Neural progenitor cell (in vitro differentiated cells): ENCODE measurements at regions not wholly inside any gene's neighbourhood (a gene's known extent, or its start where the extent isn't known, plus 50 kb on each side); places are given as distances from the start of the nearest gene placed in this dataset.

Experiments used
- EZH2 ChIP-seq: fragments of 200-600 bp; sonication (generic); IDR thresholded peaks from 2 replicates; pipeline ENCODE4 v1.6.1; 2017; ENCODE audit warnings: antibody characterized with exemption, mild to moderate bottlenecking, moderate library complexity
- EZH2phosphoT487 ChIP-seq: fragments of 200-600 bp; sonication (generic); IDR thresholded peaks from 2 replicates; pipeline ENCODE4 v1.6.1; 2017; ENCODE audit warnings: antibody characterized with exemption
- TF ChIP-seq, protein P1 (sequence below): fragments of 200-600 bp; sonication (generic); IDR thresholded peaks from 2 replicates; pipeline ENCODE4 v1.5.1; 2017; ENCODE audit warnings: antibody characterized with exemption, mild to moderate bottlenecking

DNA sequence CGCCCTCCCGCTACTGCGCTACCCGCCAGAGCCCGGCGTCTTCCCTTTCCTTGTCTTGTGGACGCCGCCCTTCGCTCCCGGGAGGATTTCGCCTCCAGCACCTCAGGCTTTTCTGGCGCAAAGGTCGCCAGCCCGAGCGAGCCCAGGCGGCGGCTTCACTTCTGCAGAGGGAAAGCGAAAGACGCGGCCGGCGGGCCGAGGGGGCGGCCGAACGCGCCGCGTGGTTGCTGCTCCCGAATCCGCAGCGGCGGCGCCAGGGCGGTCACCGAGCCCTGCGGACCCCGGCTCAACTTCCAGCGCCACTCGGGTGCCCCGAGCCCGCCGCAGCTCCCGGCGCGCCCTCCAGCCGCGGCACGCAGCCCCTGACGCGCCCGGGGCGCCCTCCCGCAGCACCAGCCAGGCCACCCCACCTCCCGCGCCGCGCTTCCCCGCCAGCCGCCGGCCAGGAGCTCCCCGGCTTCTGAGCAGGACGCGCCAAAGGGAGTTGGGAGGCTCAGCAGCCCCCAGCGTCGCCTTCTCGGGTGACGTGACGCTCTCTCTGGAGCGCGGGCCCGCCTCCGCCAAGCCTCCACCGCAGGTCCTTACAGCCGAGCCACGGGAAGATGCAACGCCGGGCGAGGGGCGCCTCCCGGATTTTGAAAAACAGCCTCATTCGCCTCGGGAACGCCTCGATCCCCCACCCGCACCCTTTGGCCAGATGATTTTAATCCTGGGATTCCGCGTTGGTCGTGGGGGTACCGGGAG lies 84.9 kb upstream of the EPB41L3 start:
- TF ChIP-seq, protein P1, sequence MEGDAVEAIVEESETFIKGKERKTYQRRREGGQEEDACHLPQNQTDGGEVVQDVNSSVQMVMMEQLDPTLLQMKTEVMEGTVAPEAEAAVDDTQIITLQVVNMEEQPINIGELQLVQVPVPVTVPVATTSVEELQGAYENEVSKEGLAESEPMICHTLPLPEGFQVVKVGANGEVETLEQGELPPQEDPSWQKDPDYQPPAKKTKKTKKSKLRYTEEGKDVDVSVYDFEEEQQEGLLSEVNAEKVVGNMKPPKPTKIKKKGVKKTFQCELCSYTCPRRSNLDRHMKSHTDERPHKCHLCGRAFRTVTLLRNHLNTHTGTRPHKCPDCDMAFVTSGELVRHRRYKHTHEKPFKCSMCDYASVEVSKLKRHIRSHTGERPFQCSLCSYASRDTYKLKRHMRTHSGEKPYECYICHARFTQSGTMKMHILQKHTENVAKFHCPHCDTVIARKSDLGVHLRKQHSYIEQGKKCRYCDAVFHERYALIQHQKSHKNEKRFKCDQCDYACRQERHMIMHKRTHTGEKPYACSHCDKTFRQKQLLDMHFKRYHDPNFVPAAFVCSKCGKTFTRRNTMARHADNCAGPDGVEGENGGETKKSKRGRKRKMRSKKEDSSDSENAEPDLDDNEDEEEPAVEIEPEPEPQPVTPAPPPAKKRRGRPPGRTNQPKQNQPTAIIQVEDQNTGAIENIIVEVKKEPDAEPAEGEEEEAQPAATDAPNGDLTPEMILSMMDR, result no peak
- TF ChIP-seq EZH2phosphoT487, result peak; percentile 58
- TF ChIP-seq EZH2, result peak; percentile 76
